Stimulated activated naive CD8-positive, alpha-beta T cell treated with anti-CD3 and anti-CD28 coated beads, Interleukin-15, Interleukin-2, amounts not matched to agents 100 U/mL and 50 U/mL, for 24 hours (primary cell): ENCODE measurements at regions not wholly inside any gene's neighbourhood (a gene's known extent, or its start where the extent isn't known, plus 50 kb on each side); places are given as distances from the start of the nearest gene placed in this dataset.
"Not testable (repeated sequence)": the region's sequence is repeated elsewhere in the genome, so short reads cannot be mapped to it uniquely, and the experiment has no call there.

Experiments
- ATAC-seq: fragments of 150-1000 bp; cut with Tn5 transposase; one replicate; pipeline ENCODE4 v1.10.0; 2021
- DNase-seq: peaks from one replicate; pipeline ENCODE4 v3.0.0; 2021

DNA sequence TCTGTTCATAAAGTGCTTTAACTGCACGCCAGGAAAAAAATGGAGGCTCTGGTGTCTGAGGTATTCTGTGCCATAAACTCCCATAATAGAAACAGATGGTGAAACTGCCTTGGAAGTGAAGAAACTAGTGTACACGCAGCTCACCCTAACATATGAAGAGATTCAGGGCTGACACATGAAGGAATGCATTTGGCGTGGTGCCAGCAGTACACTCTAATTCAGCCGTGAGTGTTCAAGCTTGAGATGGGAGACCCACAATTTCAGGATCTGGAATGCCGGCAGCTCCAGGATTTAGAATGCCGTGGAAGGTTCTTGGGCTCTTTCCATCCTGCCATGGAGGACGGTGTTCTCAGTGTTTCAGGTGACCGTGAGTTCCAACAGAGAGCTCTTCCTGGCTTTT, 478.4 kb downstream of the TSHZ3 start:
- ATAC-seq: no peak
- no peak for DNase-seq

DNA sequence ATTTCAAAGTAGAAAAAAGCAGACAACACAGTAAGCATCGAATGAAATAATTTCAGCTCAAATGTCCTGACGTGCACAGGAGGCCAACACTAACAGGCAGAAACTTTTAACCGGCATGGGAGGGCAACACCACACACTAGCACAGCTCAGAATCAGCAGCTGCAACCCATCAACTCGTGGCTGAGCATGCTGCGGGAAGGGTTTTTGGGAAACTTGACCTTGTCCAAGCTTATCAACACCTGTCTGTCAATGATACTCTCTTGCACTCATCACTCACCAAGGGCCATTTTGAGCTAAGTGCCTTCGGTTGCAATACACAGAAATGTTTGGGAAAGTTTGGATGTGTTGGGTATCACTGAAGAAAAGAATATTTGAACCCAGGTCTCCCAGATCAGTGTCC, 483.7 kb downstream of the TSHZ3 start:
- ATAC-seq (no peak), DNase-seq (no peak)

DNA sequence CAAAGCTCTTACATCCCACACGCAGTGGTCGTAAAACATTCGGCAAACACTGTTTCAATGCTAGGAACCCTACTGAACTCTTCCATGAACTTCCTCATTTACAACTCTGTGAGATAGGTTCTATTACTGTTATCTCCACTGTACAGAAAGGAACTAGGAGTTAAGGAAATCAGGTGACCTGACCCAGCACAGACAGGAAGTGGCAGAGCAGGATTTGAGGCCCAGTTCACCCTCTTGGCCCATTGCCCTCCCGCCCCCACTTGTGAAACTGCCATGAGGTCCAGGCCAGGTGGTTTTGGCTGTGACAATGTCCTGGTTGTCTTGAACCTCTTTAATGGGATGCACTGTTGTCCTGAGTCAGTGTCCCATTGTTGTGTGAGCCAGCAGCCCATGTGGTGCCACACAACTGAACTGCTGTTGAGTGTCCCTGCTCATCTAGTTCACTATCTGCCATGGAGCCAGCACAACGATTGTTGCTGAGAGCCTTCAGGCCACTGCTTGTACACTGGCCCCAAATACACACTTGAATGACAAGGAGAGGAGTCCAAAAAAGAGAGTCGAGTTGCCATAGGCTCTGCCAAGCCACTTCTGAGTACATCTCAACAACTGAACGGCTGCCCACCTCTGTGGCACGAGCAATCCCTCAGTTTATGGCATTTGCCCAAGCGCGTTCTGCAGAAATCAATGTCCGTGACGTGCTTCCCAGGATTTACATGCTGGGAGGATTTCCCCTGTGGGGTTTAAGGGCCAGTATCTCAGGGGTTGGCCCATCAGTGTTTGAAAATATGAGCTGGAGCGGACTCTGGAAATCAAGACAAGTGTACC, 484.6 kb downstream of the TSHZ3 start:
- ATAC-seq (no peak), DNase-seq (no peak)

DNA sequence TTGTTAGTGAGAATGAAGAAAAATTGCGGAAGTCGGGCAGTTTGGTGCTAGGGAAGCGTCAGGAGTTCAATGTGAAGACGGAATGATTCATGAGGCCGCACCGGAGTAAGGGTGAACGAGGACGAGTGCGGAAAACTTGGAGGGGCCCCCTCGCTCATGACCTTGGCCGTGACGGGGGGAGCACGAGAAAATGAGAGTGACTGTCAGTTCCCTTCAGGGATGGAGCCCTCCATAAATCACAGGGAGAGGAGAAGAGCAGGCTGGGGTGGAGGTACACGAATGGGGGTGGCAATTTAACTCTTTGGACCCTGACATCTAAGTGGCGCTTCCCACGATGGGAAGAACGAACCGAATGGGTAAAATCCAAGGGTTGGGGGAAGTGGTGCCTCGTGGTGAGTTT, 486.4 kb downstream of the TSHZ3 start:
- ATAC-seq (no peak), DNase-seq (no peak)

DNA sequence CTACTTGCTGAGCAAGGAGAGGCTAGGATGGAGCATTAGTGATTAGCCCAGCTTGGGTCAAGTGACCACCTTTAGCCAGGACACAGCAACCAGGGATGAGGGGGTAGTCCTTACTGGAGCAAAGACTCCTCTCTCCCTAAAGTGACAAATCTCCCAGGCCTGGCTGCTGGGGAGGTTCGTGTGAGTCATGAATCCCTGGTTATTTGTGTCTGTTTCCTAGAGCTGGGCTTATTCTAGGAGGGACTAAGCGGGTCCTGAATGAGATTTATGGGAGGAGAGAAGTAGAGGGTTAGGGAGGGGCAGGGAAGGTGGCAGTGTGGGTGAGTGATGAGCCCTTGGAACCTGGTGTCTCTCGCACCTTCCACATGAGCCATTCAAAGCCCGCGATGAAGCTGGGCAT, 487.3 kb downstream of the TSHZ3 start:
- DNase-seq: no peak
- ATAC-seq: no peak

DNA sequence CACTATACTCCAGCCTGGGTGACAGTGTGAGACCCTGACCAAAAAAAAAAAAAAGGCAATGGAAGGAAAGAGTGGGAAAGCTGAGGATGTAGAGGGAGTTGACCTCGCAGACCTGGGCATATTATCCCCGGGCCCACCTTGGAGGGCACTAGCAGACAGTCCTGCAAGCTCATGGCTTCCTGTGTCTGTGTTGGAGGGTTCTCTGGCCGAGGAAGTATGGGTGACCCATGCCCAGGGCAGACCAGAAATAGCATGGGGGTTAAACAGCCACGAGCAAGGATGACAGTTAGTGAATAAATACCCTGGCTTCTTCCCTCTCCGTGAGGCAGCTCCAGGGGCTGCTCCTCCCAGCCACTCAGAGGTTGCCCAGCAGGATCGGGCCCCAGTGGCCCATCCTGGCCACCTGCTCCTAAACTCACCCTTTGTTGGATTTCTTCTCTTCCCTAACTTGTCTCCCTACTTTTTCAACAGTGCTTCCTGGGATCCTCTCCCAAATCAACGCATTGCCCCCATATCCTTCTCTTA, 485.8 kb downstream of the ZNF536 start:
- DNase-seq: no peak
- ATAC-seq: no peak

DNA sequence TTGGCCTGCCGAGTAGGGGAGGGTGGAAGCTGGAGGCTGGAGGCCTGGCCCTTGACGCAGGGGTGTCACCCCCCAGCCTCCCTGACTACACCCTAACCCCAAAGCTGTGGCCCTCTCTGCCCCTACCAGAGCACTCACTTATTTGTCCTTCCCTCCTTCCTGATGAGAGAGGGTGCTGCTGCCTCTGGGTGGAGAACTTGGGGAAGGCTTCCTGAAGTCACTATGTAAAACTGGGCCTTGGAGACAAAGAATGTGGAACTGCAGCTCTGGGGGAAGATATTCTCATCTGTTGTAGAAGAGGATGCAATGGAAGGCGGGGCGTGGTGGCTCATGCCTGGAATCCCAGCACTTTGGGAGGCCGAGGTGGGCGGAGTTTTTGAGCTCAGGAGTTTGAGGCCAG, 485.2 kb downstream of the ZNF536 start:
- DNase-seq (no peak), ATAC-seq (no peak)

DNA sequence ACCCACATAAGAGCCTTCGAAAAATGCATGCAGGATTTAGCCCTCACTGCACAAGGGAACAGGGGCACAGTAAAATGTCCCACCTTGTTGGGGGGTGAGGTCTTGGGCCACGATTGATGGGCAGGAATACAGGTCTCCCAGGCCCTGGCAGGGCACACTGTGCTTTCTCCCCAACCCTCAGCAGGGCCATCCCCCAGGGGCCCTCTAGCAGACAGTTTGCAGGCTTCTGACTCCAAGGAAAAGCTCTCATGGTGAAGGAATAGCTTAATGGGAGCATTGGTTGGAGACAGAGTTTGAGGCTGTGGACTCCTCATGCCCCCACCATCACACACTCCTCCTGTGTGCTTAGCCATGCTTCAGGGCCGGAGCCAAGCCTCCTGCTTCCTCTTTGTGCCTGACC, 484.6 kb downstream of the ZNF536 start:
- ATAC-seq: no peak

DNA sequence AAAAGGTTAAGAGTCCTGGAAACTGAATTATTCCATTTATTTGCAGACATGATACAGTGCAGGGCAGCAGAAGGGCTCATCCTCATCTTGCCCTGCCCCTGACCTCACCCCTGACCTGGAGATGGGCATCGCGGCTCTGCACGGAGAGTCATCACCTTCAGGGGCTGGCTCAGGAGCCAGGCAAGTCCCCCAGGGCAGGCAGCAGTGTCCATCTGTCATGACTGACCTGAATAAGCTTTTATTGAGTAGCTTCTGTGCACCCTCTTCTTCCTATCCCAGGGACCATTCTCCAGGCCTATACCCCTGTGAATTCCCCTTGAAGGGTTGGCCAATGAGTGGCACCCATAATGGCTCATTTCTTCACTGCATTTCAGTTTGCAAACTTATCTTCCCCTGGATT, 484.2 kb downstream of the ZNF536 start:
- no peak for DNase-seq
- ATAC-seq: no peak

More for the DNA sequence above, 484.6 kb downstream of the ZNF536 start:
- no peak for DNase-seq

DNA sequence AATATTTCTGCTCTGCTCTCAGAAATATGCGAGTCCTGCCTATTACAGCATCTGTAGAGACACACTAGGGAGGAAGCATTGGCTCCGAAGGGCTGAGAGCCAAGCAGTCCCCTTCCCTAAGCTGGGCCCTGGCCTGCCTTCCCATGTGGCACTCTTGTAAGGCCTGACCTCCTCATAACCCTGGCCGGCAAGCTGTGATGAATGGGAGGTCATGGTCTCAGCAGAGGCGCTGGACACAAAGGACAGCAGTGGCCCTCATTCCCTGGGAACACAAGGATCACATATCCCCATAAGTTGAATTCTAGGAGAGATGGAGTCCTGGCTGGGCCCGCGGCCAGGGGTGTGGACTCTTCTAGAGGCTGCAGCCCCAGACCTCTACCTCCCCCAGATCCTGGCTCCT, 483.3 kb downstream of the ZNF536 start:
- no peak for DNase-seq
- no peak for ATAC-seq

DNA sequence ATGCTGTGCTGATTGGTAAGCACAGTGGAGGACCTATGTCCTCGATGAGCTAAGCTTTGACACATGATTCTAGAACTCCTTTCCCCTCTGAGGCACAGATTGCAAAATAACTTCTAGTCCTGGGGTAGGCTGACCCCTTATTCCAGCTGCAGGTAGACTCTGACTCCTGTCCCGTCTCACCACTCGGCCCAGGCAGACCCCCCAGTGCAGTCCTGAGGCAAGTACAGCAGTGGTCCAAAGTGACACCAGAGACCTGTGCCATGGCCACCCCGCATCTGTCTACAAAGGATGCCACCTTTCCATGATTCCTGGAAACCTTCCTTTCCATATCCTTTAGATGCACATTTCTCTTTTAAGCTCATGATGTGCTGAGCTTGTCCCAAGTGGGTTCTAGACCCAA, 482.5 kb downstream of the ZNF536 start:
- ATAC-seq (no peak), DNase-seq (no peak)

DNA sequence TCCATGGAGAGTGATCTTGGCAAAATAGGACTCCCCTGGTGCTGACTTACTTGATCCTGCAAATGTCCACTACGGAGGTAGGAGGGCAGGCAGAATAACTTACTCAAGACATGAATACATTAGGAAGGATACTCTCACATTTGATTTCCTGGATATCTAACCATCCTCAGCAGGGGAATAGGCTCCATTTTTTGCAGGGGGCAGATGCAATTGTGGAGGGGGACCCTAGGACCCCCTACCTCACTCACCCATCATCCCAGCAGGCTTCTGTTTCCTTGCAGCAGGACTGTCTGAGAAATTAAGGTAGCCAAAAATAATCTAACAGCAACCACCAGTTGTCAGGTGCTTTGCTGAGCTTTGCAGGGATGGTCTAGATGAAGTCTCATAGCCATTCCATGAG, 482.0 kb downstream of the ZNF536 start:
- ATAC-seq (no peak), DNase-seq (no peak)

DNA sequence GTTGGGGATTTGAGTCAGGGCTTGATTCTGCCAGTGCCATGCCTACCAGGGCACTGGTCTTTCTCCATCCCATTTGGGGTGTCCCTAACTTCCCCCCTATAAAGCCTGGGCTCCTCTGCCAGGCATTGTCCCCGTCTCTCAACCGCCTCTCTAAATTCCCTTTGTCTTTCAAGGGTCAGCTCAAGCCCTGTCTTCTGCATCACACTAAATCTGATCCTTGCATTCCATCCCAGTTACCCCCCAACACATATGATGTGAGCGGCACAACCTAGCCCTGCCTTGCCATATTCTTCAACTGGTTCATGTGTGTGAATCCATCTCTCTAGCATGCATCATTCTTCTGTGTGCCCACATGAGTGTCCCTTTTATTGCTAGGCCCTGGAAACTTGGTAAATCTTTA, 480.9 kb downstream of the ZNF536 start:
- ATAC-seq (no peak), DNase-seq (no peak)

DNA sequence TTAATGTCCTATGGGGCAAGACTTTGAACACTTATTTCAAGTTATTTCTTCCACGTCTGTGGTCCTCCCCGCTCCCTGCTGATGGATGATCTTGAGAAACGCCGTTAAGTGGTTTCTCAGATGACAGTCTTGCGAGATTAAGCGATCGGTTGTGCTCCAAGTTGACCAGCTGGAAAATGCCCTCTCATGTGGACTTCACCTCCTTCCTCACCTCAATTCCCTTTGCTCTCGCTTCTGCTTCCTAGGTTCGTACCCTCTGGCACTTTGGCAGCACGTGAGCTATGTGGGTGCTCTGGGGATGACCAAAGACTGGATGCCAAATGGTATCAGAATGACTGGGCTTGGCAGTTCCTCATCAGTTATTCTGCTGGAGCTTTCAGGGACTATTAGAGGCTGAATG, 480.0 kb downstream of the ZNF536 start:
- DNase-seq: no peak
- ATAC-seq: no peak

DNA sequence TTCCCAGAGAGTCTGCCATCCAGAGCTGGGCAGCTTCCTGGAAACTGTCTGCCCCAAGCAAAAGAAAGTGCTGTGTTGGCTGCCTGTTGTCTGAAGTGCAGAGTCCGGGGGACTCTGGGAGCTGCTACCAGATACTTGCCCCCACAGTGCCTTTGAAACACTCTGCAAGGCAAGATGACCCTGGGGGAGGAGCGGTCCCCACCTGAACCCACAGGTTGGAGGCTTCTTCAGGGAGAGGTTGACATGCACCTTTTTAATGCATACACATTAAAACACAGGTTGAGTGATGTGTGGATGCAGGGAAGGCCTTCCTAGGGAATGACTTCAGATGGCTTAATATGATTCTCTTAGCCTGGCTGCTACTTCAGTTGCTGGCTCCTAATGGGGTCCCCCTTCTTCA, 479.5 kb downstream of the ZNF536 start:
- ATAC-seq (no peak), DNase-seq (no peak)

DNA sequence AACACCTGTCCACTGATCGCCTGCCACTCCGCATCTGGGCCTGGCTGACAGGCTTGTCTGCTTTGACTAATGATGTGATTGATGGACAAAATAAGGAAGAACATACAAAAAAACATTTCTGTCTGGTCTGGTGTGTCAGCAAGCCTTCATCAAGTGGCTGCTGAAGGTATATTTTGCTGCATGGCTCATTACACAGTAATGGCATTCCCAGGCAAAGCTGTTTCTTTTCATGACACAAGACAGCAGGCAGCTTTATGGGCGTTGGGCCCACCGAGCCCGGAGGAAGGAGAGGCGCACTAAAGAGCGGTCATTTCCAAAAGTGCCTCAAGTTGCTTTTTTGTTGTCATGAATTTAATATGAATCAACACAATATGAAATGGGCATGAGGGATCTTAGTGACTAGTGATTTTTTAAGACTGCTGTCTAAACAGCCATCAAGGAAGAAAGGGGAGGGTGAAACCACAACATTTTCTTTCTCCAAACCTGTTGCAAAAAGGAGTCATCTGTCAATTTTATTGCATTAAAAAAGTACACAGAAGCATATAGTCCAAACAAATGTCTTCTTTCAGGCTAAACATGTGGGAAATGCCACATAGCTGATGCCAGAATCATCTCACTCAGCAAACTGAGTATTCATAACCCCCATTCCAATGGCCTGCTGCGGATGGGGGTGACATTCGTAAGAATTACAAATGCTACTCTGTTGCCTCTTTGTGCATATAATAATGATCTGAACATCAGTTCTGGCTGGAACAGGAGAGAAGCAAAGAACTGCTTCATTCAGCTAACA, 476.6 kb downstream of the ZNF536 start:
- DNase-seq (no peak), ATAC-seq (no peak)

DNA sequence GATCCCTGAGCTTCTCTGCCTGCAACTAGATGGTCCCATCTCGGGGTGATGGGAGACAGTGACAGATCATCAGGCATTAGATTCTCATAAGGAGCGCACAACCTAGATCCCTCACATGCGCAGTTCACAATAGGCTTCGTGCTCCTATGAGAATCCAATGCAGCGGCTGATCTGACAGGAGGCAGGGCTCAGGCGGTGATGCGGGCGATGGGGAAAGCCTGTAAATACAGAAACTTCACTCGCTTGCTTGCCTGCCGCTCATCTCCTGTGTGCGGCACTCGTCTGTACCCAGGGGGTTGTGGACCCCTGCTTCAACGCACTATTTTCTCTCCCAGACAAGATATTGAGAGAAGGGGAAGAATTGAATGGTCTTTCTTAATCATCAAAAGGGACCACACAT, 473.9 kb downstream of the ZNF536 start:
- ATAC-seq (no peak), DNase-seq (no peak)

DNA sequence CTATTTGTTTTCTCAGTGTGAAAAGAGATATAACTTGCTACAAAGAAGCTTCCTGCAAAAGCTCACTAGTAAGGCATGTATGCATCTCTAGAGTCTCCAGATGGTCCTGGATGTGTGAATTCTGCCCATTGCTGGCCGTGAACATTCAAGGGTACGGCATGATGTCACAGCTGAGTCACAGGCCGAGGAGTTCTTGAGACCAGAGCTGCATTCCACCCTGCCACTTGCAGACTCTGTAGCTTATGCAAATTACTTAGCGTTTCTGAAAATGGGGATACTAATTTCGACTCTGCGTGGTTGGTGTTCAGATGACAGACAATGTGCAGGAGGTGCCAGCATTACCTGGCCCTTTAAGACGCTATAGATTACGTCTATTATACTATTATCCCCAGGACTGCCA, 470.7 kb downstream of the ZNF536 start:
- DNase-seq (no peak), ATAC-seq (no peak)

DNA sequence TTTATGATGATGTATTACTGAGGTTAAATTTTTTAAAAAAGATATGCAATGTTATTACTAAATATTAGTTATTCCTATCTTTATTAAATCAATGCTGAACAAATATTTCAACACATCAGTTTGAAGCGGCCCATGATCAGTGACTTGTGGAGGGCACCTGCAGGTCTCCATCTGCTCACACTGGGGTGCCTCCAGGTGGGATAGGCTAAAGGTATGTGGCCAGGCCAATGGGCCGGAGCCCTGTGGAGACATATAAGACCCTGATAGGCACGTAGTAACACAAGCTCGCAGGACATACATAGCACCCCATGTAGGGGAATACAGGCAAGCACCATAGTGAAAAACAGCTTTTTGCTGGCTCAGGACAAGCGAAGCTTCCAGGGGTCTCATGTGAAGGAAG, 469.8 kb downstream of the ZNF536 start:
- ATAC-seq (no peak), DNase-seq (no peak)

DNA sequence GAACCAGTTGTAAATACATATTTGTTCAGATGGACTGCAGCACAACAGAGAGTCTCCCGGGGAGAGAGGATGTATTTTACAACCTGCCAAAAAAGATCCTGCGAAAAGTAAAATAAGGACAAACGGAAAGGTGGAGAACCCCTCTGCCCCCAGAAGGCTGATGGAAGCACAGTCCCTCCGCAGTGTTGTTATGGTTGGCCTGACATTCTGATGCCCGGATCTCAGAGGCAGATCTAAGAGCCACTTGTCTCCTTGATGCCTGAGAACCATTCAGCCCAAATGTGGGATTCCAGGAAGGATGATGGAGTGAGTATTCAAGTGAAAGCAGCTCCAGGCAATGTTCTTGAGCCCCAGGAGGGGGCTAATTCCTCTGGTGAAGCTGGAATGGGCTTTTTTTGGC, 458.7 kb downstream of the ZNF536 start:
- ATAC-seq: no peak
- no peak for DNase-seq

DNA sequence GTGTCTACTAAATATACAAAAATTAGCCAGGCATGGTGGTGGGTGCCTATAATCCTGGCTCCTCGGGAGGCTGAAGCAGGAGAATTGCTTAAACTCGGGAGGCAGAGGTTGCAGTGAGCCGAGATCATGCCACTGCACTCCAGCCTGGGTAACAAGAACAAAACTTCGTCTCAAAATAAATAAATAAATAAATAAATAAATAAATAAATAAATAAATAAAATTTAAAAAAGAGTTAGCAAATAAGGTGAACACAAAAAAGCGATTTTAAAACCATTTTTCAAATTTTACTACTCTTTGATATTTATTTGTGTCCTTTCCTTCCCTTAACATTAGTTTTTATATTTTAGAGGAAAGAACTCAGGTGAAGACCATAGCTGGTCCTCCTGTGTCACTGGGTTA, 453.3 kb downstream of the ZNF536 start:
- DNase-seq: not testable (repeated sequence)

DNA sequence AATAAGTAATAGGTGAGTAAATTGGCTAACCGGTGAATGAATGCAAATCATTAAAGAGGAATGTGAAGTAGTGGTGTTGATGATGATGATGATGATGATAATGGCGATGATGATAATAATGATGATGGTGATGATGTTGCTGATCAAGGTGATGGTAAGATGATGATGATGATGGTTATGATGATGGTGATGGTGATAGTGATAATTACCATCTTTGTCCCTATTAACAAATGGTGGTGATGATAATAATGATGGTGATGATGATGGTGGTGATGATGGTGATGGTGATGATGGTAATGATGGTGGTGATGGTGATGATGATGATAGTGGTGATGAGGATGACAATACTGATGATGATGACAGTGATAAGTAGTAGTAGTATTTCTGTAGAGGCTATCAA, 452.6 kb downstream of the ZNF536 start:
- no peak for DNase-seq
- ATAC-seq: no peak

More for the DNA sequence above, 453.3 kb downstream of the ZNF536 start:
- not testable (repeated sequence) for ATAC-seq

DNA sequence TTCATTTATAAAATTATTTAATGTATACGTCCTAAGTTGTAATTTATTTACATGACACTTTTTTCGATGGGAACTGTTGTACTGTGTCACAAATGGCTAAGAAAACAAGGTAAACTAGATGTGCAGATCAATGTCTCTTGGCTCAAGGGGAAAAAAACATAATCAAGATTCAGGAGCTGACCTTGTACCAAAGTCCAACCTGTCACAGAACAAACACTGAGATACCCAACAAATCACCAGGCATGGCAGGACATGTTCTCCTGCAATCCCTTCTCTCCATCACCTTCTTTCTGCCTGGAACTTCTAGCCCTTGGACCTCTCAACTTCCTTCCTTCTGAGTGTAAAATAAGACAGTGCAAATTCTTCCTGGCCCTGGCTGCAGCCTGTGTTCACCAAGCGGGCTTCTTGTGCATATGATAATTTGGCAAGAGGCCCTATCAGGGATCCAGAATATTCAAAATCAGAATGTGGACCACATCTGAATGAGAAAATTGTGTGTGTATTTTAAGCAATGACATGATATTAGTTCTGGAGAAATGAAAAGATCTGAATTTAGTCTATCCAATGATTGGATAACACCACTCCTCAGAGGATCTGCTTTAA, 445.9 kb downstream of the ZNF536 start:
- no peak for ATAC-seq
- DNase-seq: no peak
